Lung (tissue), 11 donors: ENCODE measurements at regions not wholly inside any gene's neighbourhood (a gene's known extent, or its start where the extent isn't known, plus 50 kb on each side); places are given as distances from the start of the nearest gene placed in this dataset.

ENCODE experiments used
- ATAC-seq: fragments of 200-7000 bp; cut with Tn5 transposase; one replicate; pipeline ENCODE4 v1.9.1; 2020; ENCODE audit warnings: moderate number of reproducible peaks; ENCODE audit not compliant: insufficient read depth, low FRiP score
- DNase-seq, 3 donors: peaks; one replicate each; pipeline ENCODE4 v3.0.0-alpha.2; 2013 to 2017
- H3K27ac ChIP-seq, 2 donors: one replicate each; pipeline ENCODE4 v1.5.1; 2013; ENCODE audit warnings: mild to moderate bottlenecking in 2 of 2, moderate library complexity in 2 of 2, control low read depth in 1 of 2, inconsistent platforms in 1 of 2, low read depth in 1 of 2, low read length in 1 of 2
- H3K27me3 ChIP-seq, 3 donors: one replicate each; pipeline ENCODE4 v1.5.1; 2013; ENCODE audit warnings: low read length in 2 of 3; ENCODE audit not compliant: control insufficient read depth in 3 of 3, insufficient read depth in 3 of 3
- H3K36me3 ChIP-seq, 4 donors: one replicate each; pipeline ENCODE4 v1.5.1; 2013; ENCODE audit warnings: low read length in 4 of 4, mild to moderate bottlenecking in 1 of 4, moderate library complexity in 1 of 4; ENCODE audit not compliant: control insufficient read depth in 4 of 4, insufficient read depth in 4 of 4
- H3K4me1 ChIP-seq, 5 donors: one replicate each; pipeline ENCODE4 v1.5.1; 2013; ENCODE audit warnings: low read length in 5 of 5, mild to moderate bottlenecking in 2 of 5, moderate library complexity in 1 of 5; ENCODE audit not compliant: control insufficient read depth in 5 of 5, insufficient read depth in 5 of 5
- H3K4me3 ChIP-seq: one replicate; pipeline ENCODE4 v1.5.1; 2013; ENCODE audit warnings: mild to moderate bottlenecking, control low read depth, moderate library complexity
- H3K9ac ChIP-seq, 2 donors: one replicate each; pipeline ENCODE4 v1.5.1; 2013; ENCODE audit warnings: low read length in 2 of 2, control low read depth in 1 of 2; ENCODE audit not compliant: insufficient read depth in 1 of 2
- H3K9me3 ChIP-seq, 4 donors: one replicate each; pipeline ENCODE4 v1.5.1; 2013; ENCODE audit warnings: low read length in 3 of 4, mild to moderate bottlenecking in 1 of 4, moderate library complexity in 1 of 4; ENCODE audit not compliant: control insufficient read depth in 4 of 4, insufficient read depth in 3 of 4
- WGBS, 2 donors: extraction: QIAGEN DNeasy Blood & Tissue Kit; methylation state at CpG; one replicate each; pipeline ENCODE4 v1.1.7; 2013; 5-methylcytosine and 5-hydroxymethylcytosine counted together
- TF ChIP-seq, protein P1 (sequence below): IDR thresholded peaks from 2 replicates; pipeline ENCODE4 v1.5.1; 2012; ENCODE audit warnings: mild to moderate bottlenecking; ENCODE audit errors: control extremely low read depth, extremely low read depth
- donor health status: control.
- donor health status: control.
- donor health status: Bipolar disorder and iron deficiency.
- donor health status: healthy.
- donor health status: DM: yes; HTN: yes; CAD: no.

DNA sequence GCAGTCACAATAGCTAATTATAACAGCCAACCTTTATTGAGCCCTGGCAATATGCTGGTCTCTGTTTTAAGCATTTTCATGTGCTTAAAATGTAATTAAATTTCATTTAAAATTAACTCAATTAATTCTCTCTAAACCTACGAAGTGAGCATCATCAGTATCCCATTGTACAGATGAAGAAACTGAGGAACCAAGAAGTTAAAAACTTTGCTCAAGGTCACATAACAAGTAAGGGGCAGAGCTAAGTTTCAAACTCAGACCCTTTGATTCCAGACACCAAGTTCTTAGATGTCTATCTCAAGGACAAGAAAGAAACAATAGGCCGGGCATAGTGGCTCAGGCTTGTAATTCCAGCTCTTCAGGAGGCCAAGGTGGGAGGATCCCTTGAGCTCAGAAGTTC lies 55.9 kb upstream of the NFKB1 start:
- 95 to 96% methylated on average over 2 of the region's 2 CpGs for WGBS, 2 donors
- Histone ChIP-seq H3K4me1 (no peaks in the 10 kb centered on the region), H3K9ac (no peak overlapping the region), H3K27ac (no peak overlapping the region), H3K9me3 (no peaks in the 10 kb centered on the region), H3K4me3 (no peak overlapping the region), H3K36me3 (no peaks in the 10 kb centered on the region), H3K27me3 (no peaks in the 10 kb centered on the region)
- ATAC-seq, result no peak
- DNase-seq, result no peak
- TF ChIP-seq, protein P1, sequence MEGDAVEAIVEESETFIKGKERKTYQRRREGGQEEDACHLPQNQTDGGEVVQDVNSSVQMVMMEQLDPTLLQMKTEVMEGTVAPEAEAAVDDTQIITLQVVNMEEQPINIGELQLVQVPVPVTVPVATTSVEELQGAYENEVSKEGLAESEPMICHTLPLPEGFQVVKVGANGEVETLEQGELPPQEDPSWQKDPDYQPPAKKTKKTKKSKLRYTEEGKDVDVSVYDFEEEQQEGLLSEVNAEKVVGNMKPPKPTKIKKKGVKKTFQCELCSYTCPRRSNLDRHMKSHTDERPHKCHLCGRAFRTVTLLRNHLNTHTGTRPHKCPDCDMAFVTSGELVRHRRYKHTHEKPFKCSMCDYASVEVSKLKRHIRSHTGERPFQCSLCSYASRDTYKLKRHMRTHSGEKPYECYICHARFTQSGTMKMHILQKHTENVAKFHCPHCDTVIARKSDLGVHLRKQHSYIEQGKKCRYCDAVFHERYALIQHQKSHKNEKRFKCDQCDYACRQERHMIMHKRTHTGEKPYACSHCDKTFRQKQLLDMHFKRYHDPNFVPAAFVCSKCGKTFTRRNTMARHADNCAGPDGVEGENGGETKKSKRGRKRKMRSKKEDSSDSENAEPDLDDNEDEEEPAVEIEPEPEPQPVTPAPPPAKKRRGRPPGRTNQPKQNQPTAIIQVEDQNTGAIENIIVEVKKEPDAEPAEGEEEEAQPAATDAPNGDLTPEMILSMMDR, result no peak

DNA sequence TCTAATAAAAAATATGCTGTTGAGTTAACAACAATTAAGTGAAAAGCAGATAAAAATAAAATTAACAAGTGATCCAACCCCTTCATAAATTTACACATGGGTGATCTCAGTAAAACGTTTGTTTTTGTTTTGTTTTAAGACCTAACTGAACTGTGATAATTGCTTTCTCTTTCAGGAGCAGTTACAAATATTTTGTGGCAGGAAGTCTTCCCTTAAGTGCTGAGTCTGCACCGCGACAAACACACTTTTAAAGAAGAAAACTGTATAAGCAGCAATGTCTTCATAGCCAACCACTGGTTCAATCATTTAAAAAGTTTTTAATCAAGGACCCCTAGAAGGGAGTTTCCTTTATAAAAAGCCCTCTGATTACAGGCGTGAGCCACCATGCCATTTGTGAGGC lies 53.7 kb upstream of the NFKB1 start:
- 38 to 53% methylated on average over 4 of the region's 4 CpGs for WGBS, 2 donors
- Histone ChIP-seq H3K9me3 (no peaks in the 10 kb centered on the region), H3K27ac (no peak overlapping the region), H3K9ac (no peak overlapping the region), H3K27me3 (no peaks in the 10 kb centered on the region), H3K36me3 (no peaks in the 10 kb centered on the region), H3K4me1 (peaks cover 0 to 7% (median 0%) of the 10 kb centered on the region in 5 donors), H3K4me3 (no peak overlapping the region)
- peak in 1 of 3 donors; percentile 14 for DNase-seq
- TF ChIP-seq, protein P1, result no peak
- ATAC-seq, result no peak

DNA sequence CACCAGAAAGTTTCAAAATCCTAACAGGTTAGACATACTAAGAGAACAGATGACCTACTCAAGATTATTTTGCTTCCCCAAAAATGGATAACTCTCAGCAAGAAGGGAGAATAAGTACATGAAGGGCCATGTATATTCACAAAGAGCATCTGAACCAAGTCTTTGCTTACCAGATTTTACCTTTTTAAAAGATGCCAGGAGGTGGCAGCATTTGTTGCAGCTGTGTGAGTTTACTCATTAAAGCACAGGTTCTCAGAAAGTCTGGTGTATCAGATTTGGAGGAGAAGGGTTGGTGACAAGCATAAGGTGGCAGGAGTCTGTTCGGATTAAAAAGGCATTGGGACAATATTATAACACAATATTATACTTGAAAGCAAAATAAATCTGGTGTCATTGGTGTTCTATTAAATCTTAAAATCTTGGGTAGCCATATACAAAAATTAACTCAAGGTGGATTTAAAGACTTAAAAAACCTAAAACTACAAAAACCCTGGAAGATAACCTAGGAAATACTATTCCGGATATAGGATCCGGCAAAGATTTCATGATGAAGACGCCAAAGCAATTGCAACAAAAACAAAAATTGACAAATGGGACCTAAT lies 51.3 kb upstream of the NFKB1 start:
- TF ChIP-seq, protein P1, result peak; percentile 61
- H3K9ac ChIP-seq, result no peak overlapping the region
- peaks cover 0 to 10% (median 0%) of the 10 kb centered on the region in 5 donors for H3K4me1 ChIP-seq
- no peak overlapping the region for H3K4me3 ChIP-seq
- H3K9me3 ChIP-seq, result no peaks in the 10 kb centered on the region
- H3K36me3 ChIP-seq, result no peaks in the 10 kb centered on the region
- WGBS, 2 donors, result 40 to 63% methylated on average over 4 of the region's 4 CpGs
- no peaks in the 10 kb centered on the region for H3K27me3 ChIP-seq
- ATAC-seq, result no peak
- peak; percentile 38 to 82 (median 81) for DNase-seq
- no peak overlapping the region for H3K27ac ChIP-seq

DNA sequence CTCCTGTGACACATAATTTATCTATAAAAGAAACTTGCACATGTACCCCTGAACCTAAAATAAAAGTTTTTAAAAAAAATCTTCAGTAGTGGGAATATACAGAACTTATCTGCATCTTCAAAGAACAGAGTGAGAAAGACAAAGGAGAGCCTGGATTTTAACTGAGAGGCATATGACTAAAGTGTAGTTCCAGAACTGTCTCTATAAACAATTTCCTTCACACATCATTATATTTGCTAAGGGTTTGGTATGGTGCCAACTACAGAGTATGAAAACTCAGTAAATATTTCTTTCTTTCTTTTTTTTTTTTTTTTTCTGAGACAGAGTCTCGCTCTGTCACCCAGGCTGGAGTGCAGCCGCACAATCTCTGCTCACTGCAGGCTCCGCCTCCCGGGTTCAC lies 49.9 kb upstream of the NFKB1 start:
- no peaks in the 10 kb centered on the region for H3K27me3 ChIP-seq
- TF ChIP-seq, protein P1, result no peak
- no peak overlapping the region for H3K4me3 ChIP-seq
- DNase-seq (peak; percentile 29 to 96 (median 96)), ATAC-seq (no peak)
- no peaks in the 10 kb centered on the region for H3K36me3 ChIP-seq
- peaks cover 0 to 15% (median 0%) of the 10 kb centered on the region in 5 donors for H3K4me1 ChIP-seq
- no peaks in the 10 kb centered on the region for H3K9me3 ChIP-seq
- H3K9ac ChIP-seq, result no peak overlapping the region
- no peak overlapping the region for H3K27ac ChIP-seq
- 77 to 92% methylated on average over 4 of the region's 4 CpGs for WGBS, 2 donors
